Cardiac fibroblast (primary cell): ENCODE measurements at regions not wholly inside any gene's neighbourhood (a gene's known extent, or its start where the extent isn't known, plus 50 kb on each side); places are given as distances from the start of the nearest gene placed in this dataset.
A peak's percentile ranks its signal among the peaks of the same experiment; 100 is the strongest.
"Not testable (repeated sequence)": the region's sequence is repeated elsewhere in the genome, so short reads cannot be mapped to it uniquely, and the experiment has no call there.

ENCODE experiments used
- DNase-seq, 2 donors: peaks; one replicate each; pipeline versions ENCODE4 v3.0.0 to v3.0.0-alpha.2; 2010; ENCODE audit warnings: low read depth in 2 of 2
- H3K4me3 ChIP-seq, 2 donors: replicated peaks in 1 of 2; 1 replicate in 1 of 2; 2 replicates in 1 of 2; pipeline ENCODE4 v1.5.1; 2011; ENCODE audit warnings: low read depth in 2 of 2, low read length in 2 of 2, mild to moderate bottlenecking in 2 of 2, moderate library complexity in 1 of 2
- CTCF ChIP-seq: IDR thresholded peaks from one replicate; pipeline ENCODE4 v1.5.1; 2011; ENCODE audit warnings: low read depth, mild to moderate bottlenecking, low read length, inconsistent platforms

- H3K4me3 ChIP-seq, result no peak overlapping the region
- TF ChIP-seq CTCF, result no peak
- peak; percentile 23 to 70 for DNase-seq
Measured at GRCh38 chr5:102678267-102679058, 76.6 kb upstream of the PAM start.

- no peak overlapping the region for H3K4me3 ChIP-seq
- peak; percentile 78 to 83 for DNase-seq
- TF ChIP-seq CTCF, result peak; percentile 88
Measured at GRCh38 chr5:102681403-102681983, 73.6 kb upstream of the PAM start.

- no peak for DNase-seq
- no peak overlapping the region for H3K4me3 ChIP-seq
- no peak for TF ChIP-seq CTCF
Measured at GRCh38 chr5:102682101-102682647, 72.9 kb upstream of the PAM start.

- not testable (repeated sequence) for DNase-seq, H3K4me3 ChIP-seq
Measured at GRCh38 chr5:102688076-102688475, 67.0 kb upstream of the PAM start.

GRCh38 chr5:102688581-102689342 lies 66.3 kb upstream of the PAM start:
- H3K4me3 ChIP-seq, DNase-seq: not testable (repeated sequence)

GRCh38 chr5:102690910-102691309 lies 64.2 kb upstream of the PAM start:
- no peak for TF ChIP-seq CTCF
- no peak overlapping the region for H3K4me3 ChIP-seq
- DNase-seq, result no peak

- no peak overlapping the region for H3K4me3 ChIP-seq
- DNase-seq, result no peak
- no peak for TF ChIP-seq CTCF
Measured at GRCh38 chr5:102691434-102691833, 63.7 kb upstream of the PAM start.
